ENCODE measurements at regions not wholly inside any gene's neighbourhood (a gene's known extent, or its start where the extent isn't known, plus 50 kb on each side); places are given as distances from the start of the nearest gene placed in this dataset.
"Not testable (repeated sequence)": the region's sequence is repeated elsewhere in the genome, so short reads cannot be mapped to it uniquely, and the experiment has no call there.

- Histone ChIP-seq H3K4me1 (no peaks in the 10 kb centered on the region), H3K4me3 (no peak overlapping the region), H3K36me3 (no peaks in the 10 kb centered on the region), H3K27me3 (no peaks in the 10 kb centered on the region), H3K27ac (no peak overlapping the region), H3K9me3 (peaks cover 8 to 18% of the 10 kb centered on the region in 2 donors)
- no peak for DNase-seq (ENCODE audit: low spot score in 2 of 2)
- no peak for TF ChIP-seq CTCF (IDR thresholded peaks at IDR 0.05)
- intact Hi-C loops (cut with DNase I), result no loop called here
Measured at GRCh38 chr6:77273929-77274328, 189.4 kb downstream of the HTR1B start.

GRCh38 chr6:77264970-77265369, 198.3 kb downstream of the HTR1B start:
- Histone ChIP-seq H3K9me3 (no peaks in the 10 kb centered on the region), H3K4me3 (no peak overlapping the region), H3K4me1 (no peaks in the 10 kb centered on the region), H3K27me3 (no peaks in the 10 kb centered on the region), H3K27ac (no peak overlapping the region), H3K36me3 (no peaks in the 10 kb centered on the region)
- TF ChIP-seq CTCF (IDR thresholded peaks at IDR 0.05), result no peak
- intact Hi-C loops (cut with DNase I), result no loop called here
- DNase-seq (ENCODE audit: low spot score in 2 of 2), result no peak

- TF ChIP-seq CTCF (IDR thresholded peaks at IDR 0.05), result no peak
- intact Hi-C loops (cut with DNase I), result no loop called here
- H3K9me3 ChIP-seq, result peaks cover 0 to 3% of the 10 kb centered on the region in 2 donors
- H3K27ac ChIP-seq, result no peak overlapping the region
- H3K36me3 ChIP-seq, result no peaks in the 10 kb centered on the region
- H3K27me3 ChIP-seq, result no peaks in the 10 kb centered on the region
- no peaks in the 10 kb centered on the region for H3K4me1 ChIP-seq
- H3K4me3 ChIP-seq, result no peak overlapping the region
- no peak for DNase-seq (ENCODE audit: low spot score in 2 of 2)
Measured at GRCh38 chr6:77263003-77263402, 200.3 kb downstream of the HTR1B start.

GRCh38 chr6:77251801-77252200, 211.5 kb downstream of the HTR1B start:
- H3K9me3 ChIP-seq; H3K27me3 ChIP-seq; intact Hi-C loops (cut with DNase I); H3K4me1 ChIP-seq; H3K4me3 ChIP-seq; H3K36me3 ChIP-seq; H3K27ac ChIP-seq; DNase-seq (ENCODE audit: low spot score in 2 of 2): not testable (repeated sequence)

GRCh38 chr6:77249560-77249959, 213.7 kb downstream of the HTR1B start:
- H3K4me3 ChIP-seq, result no peak overlapping the region
- intact Hi-C loops (cut with DNase I), result no loop called here
- H3K4me1 ChIP-seq, result no peaks in the 10 kb centered on the region
- no peaks in the 10 kb centered on the region for H3K9me3 ChIP-seq
- no peak for DNase-seq (ENCODE audit: low spot score in 2 of 2)
- TF ChIP-seq CTCF (IDR thresholded peaks at IDR 0.05), result no peak
- H3K27ac ChIP-seq, result no peak overlapping the region
- H3K36me3 ChIP-seq, result no peaks in the 10 kb centered on the region
- H3K27me3 ChIP-seq, result no peaks in the 10 kb centered on the region

- Histone ChIP-seq H3K4me1 (no peaks in the 10 kb centered on the region), H3K27ac (no peak overlapping the region), H3K27me3 (no peaks in the 10 kb centered on the region), H3K4me3 (no peak overlapping the region), H3K36me3 (no peaks in the 10 kb centered on the region), H3K9me3 (no peaks in the 10 kb centered on the region)
- DNase-seq (ENCODE audit: low spot score in 2 of 2), result no peak
- TF ChIP-seq CTCF (IDR thresholded peaks at IDR 0.05), result no peak
- intact Hi-C loops (cut with DNase I), result no loop called here
Measured at GRCh38 chr6:77245026-77245425, 218.3 kb downstream of the HTR1B start.
